ENCODE measurements at regions not wholly inside any gene's neighbourhood (a gene's known extent, or its start where the extent isn't known, plus 50 kb on each side); places are given as distances from the start of the nearest gene placed in this dataset.
"Not testable (repeated sequence)": the region's sequence is repeated elsewhere in the genome, so short reads cannot be mapped to it uniquely, and the experiment has no call there.

GRCh38 chr1:43108080-43108479 lies 64.0 kb downstream of the EBNA1BP2 start:
- no peak overlapping the region for H3K4me3 ChIP-seq (ENCODE audit: low read depth, low read length)
- DNase-seq (ENCODE audit: low read depth), result no peak
- no peaks in the 10 kb centered on the region for H3K27me3 ChIP-seq (ENCODE audit: control insufficient read depth, insufficient read depth, low read length)
- H3K36me3 ChIP-seq (ENCODE audit: control insufficient read depth, insufficient read depth, low read length), result no peaks in the 10 kb centered on the region
- TF ChIP-seq CTCF (IDR thresholded peaks at IDR 0.05; ENCODE audit: insufficient read depth, low read length, poor library complexity, severe bottlenecking), result no peak

- no peaks in the 10 kb centered on the region for H3K36me3 ChIP-seq (ENCODE audit: control insufficient read depth, insufficient read depth, low read length)
- no peak for DNase-seq (ENCODE audit: low read depth)
- no peaks in the 10 kb centered on the region for H3K27me3 ChIP-seq (ENCODE audit: control insufficient read depth, insufficient read depth, low read length)
- no peak overlapping the region for H3K4me3 ChIP-seq (ENCODE audit: low read depth, low read length)
- TF ChIP-seq CTCF (IDR thresholded peaks at IDR 0.05; ENCODE audit: insufficient read depth, low read length, poor library complexity, severe bottlenecking), result no peak
Observed at GRCh38 chr1:43107664-43108063, 64.4 kb downstream of the EBNA1BP2 start.

- Histone ChIP-seq H3K27me3 (ENCODE audit: control insufficient read depth, insufficient read depth, low read length) (no peaks in the 10 kb centered on the region), H3K4me3 (ENCODE audit: low read depth, low read length) (no peak overlapping the region), H3K36me3 (ENCODE audit: control insufficient read depth, insufficient read depth, low read length) (no peaks in the 10 kb centered on the region)
- no peak for TF ChIP-seq CTCF (IDR thresholded peaks at IDR 0.05; ENCODE audit: insufficient read depth, low read length, poor library complexity, severe bottlenecking)
- DNase-seq (ENCODE audit: low read depth), result no peak
Observed at GRCh38 chr1:43104027-43104763, 67.9 kb downstream of the EBNA1BP2 start.

- no peak for DNase-seq (ENCODE audit: low read depth)
- H3K4me3 ChIP-seq (ENCODE audit: low read depth, low read length), result no peak overlapping the region
- TF ChIP-seq CTCF (IDR thresholded peaks at IDR 0.05; ENCODE audit: insufficient read depth, low read length, poor library complexity, severe bottlenecking), result no peak
- no peaks in the 10 kb centered on the region for H3K27me3 ChIP-seq (ENCODE audit: control insufficient read depth, insufficient read depth, low read length)
- no peaks in the 10 kb centered on the region for H3K36me3 ChIP-seq (ENCODE audit: control insufficient read depth, insufficient read depth, low read length)
Observed at GRCh38 chr1:43101061-43101460, 71.0 kb downstream of the EBNA1BP2 start.

GRCh38 chr1:43098200-43098599 lies 73.9 kb downstream of the EBNA1BP2 start:
- no peak for TF ChIP-seq CTCF (IDR thresholded peaks at IDR 0.05; ENCODE audit: insufficient read depth, low read length, poor library complexity, severe bottlenecking)
- DNase-seq (ENCODE audit: low read depth), result no peak
- H3K27me3 ChIP-seq (ENCODE audit: control insufficient read depth, insufficient read depth, low read length), result no peaks in the 10 kb centered on the region
- H3K4me3 ChIP-seq (ENCODE audit: low read depth, low read length), result no peak overlapping the region
- no peaks in the 10 kb centered on the region for H3K36me3 ChIP-seq (ENCODE audit: control insufficient read depth, insufficient read depth, low read length)

GRCh38 chr1:43096528-43096927 lies 75.6 kb downstream of the EBNA1BP2 start:
- not testable (repeated sequence) for H3K27me3 ChIP-seq (ENCODE audit: control insufficient read depth, insufficient read depth, low read length); H3K4me3 ChIP-seq (ENCODE audit: low read depth, low read length); H3K36me3 ChIP-seq (ENCODE audit: control insufficient read depth, insufficient read depth, low read length); DNase-seq (ENCODE audit: low read depth)

GRCh38 chr1:43090812-43091211 lies 81.3 kb downstream of the EBNA1BP2 start:
- not testable (repeated sequence) for H3K27me3 ChIP-seq (ENCODE audit: control insufficient read depth, insufficient read depth, low read length); H3K4me3 ChIP-seq (ENCODE audit: low read depth, low read length); DNase-seq (ENCODE audit: low read depth); H3K36me3 ChIP-seq (ENCODE audit: control insufficient read depth, insufficient read depth, low read length)

GRCh38 chr1:43090157-43090556 lies 81.9 kb downstream of the EBNA1BP2 start:
- not testable (repeated sequence) for H3K36me3 ChIP-seq (ENCODE audit: control insufficient read depth, insufficient read depth, low read length); H3K27me3 ChIP-seq (ENCODE audit: control insufficient read depth, insufficient read depth, low read length); DNase-seq (ENCODE audit: low read depth); H3K4me3 ChIP-seq (ENCODE audit: low read depth, low read length)

All from kidney epithelial cell (primary cell).